Hippocampal formation (tissue), 2 donors: ENCODE measurements at regions not wholly inside any gene's neighbourhood (a gene's known extent, or its start where the extent isn't known, plus 50 kb on each side); places are given as distances from the start of the nearest gene placed in this dataset.

Experiments used
- DNase-seq, 2 donors: peaks; one replicate each; lab custom pipeline; 2025; lab: John Stamatoyannopoulos, UW

GRCh38 chr18:7415081-7415894 lies 151.8 kb upstream of the PTPRM start:
- no peak for DNase-seq

- DNase-seq = no peak
Measured at GRCh38 chr18:7417727-7418126, 149.4 kb upstream of the PTPRM start.

- DNase-seq = no peak
Measured at GRCh38 chr18:7429831-7430230, 137.3 kb upstream of the PTPRM start.

DNA sequence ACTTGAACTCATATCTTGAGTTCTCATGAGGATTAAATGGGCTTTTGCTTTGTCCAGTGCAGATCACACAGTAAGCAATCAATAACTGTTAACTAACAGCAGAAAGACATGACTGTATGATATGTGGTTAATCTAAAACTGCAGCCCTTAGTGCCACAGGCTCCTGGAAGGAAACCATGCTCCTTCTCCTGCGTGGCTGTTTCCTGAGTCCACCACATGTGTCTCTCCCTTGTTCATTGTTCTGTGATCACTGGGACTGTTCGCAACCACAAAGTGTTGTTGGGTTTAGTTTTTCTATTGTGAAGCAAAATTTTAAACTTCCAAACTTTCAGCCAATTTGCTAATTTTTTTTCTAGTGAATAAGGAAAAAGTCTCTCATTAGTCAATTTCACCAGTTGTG lies 130.9 kb upstream of the PTPRM start:
- no peak for DNase-seq

GRCh38 chr18:7437870-7438269 lies 129.2 kb upstream of the PTPRM start:
- DNase-seq = no peak

DNA sequence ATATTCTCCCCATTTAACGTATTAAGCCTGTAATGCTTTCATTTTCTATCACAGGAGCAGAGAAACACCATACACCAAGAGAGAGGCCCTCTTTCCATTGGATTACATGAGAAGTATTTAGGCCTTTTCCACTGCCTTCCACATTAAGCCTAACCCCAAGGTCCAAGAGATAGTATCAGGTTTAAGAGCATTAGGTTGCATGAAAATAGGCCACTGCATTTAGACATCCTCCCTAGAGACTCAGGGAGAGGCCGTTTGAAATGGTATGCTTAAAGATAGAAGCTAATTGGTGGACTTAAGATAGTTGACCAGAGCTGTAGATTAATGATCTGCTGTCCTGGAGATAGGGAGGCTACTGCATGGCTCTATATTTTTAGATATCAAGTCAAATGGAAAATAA lies 128.5 kb upstream of the PTPRM start:
- DNase-seq = no peak

DNA sequence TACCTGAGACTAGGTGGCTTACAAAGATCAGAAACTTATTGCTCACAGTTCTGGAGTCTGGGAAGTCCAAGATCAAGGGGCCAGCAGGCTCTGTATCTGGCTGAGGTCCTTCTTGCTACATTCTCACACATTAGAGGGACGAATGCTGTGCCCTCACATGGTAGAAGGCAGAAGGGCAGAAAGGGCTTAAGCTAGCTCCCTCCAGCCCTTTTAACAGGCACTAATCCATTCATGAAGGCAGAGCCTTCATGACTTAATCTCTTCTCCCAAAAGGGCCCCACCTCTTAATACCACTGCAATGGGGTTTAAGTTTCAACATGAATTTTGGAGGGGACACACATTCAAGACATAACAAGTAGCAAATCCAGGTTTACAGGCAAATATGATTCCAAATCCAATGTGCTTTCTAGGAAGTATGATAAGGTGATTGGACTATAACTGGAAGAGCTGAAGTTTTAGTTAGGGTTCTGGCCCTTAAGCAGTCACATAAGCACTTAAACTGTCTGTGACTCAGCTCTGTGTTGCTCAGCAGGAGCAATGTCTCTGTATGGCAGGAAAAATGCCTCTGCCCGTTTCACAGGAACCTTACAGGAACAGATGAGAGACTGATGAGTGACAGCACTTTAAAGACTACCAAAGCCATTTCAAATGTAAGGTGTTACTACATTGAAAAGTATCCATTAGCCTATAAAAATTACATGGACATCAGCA lies 119.6 kb upstream of the PTPRM start:
- no peak for DNase-seq

DNA sequence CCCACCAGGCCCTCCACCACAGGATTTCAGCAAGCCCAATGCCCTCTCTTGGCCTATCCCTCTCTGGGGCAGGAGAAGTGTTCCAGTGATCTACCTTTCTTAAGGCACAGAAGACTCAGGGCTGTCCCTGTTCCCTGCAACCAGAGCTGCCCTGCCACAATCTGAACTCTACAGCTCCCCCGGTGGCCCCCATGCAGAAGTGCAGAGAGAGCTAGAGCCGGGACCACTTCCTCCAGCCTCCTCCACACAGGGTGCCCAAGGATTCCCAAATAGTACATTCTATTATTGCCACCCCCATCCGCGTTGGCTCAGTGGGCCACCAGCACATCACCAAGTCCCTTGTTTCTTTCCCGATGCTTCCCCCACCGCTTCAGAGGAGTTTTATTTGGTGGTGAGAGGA lies 114.8 kb upstream of the PTPRM start:
- no peak for DNase-seq

GRCh38 chr18:7454429-7454828 lies 112.7 kb upstream of the PTPRM start:
- DNase-seq = no peak

DNA sequence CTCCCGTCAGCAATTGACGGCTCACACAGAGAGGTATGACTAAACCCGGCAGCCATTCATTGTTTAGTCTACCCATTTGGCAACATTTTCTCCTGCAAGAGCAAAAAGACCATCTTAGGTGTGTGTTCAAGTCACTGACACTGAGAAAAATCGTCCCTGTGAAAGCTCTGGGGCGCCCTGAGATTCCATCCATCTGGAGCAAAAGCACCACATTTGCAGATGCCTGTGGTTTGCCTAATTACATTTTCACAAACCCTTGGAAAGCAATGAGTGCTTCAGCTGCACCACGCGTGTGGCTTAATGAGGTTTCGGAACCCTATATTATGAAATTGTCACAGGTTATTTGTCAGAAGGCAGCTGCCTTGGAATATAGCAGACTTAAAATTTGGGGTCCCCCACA lies 110.7 kb upstream of the PTPRM start:
- no peak for DNase-seq

- DNase-seq = no peak
Measured at GRCh38 chr18:7457262-7457661, 109.9 kb upstream of the PTPRM start.

DNA sequence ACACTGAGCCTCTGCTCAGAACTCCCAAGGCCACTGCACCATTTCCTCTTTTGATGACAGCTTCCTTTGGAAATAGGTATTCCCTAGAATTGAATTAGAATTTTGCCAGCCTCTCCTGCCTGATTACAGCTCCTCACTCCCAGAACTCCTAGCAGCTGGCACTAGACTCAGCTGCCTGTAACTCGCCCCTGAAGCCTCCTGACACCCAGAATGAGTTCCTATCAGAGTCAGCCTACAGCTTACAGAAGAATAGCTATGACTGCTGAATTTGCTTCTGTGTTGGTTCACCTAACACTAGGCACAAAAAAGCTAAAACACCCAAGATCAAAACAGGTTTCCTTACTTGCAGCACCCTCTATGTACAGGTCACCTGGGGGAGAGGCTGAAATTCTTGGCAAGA lies 108.2 kb upstream of the PTPRM start:
- no peak for DNase-seq

DNA sequence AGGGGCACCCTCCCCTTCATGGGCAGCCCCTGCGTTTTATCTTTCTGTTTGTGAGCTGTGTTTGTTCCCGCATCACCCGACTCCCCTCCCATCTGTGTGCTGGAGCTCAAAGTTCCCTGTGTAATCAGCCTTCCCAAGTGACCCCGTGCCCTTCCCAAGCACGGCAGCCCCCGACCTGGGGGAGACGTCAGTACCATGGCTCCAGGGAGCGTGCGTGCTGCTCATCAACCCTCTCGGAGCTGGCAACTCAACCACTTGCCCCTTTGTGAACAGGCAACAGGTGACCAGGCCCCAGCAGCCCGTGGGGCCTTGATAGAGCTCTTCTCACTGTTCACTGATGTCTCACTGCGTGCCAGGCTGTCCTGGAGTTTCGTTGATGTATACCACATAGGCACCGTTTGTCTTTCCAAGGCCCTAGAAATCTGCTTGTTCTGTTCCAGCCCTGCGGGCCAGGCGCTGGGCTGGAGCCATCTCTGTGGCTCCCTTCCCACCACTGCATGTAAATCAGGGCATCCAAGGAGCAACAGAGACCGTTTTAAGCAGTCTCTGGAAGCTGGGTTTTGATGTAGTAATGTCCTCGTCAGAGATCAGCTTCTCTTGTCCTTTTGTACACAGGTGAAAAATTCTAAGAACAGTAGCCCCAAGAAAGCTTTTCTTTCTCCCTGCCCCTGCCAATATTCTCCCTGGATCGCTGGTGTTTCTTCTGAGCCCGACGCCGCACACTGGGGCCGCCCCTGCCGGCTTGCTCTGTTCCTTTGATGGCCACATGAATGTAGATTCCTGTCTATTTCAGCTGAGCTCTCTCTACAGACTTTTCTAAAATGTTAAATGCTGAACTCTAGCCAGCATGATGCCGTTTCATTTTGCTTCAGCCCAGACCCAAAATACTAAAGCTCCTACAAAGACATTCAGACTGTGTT lies 107.0 kb upstream of the PTPRM start:
- DNase-seq = peak; percentile 46 to 49

DNA sequence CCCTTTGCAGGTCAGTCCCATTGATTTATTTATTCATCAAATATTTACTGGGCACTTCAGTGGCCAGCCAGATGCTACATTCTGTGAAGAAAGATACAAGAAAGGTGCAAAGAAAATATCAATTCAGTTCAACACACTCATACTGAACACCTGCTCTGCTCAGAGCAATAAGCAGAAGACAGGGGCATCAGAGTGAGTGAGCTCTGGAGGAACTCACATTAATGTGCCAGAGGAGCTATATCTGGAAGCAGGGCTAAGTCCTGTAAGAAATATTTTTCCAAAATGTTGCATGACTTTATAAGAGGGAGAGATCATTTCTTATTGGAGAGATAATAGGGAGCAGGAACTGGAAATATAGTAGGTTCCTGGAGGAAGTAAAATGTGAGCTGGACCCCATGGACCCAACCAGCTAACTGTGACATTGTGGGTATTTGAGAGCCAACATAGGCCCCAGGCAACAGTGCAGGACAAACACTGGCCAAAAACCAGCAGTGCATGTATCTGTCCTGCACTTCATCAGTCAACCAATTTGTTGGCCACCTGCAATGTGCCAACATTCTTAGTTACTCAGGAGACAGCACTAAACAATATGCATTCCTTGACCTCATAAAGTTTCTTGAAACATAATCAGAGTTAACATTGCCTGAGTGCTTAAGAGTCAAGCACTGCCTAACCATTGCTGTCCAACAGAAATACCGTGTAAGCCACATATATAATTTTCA lies 102.7 kb upstream of the PTPRM start:
- DNase-seq = no peak

GRCh38 chr18:7466190-7466589 lies 100.9 kb upstream of the PTPRM start:
- no peak for DNase-seq

DNA sequence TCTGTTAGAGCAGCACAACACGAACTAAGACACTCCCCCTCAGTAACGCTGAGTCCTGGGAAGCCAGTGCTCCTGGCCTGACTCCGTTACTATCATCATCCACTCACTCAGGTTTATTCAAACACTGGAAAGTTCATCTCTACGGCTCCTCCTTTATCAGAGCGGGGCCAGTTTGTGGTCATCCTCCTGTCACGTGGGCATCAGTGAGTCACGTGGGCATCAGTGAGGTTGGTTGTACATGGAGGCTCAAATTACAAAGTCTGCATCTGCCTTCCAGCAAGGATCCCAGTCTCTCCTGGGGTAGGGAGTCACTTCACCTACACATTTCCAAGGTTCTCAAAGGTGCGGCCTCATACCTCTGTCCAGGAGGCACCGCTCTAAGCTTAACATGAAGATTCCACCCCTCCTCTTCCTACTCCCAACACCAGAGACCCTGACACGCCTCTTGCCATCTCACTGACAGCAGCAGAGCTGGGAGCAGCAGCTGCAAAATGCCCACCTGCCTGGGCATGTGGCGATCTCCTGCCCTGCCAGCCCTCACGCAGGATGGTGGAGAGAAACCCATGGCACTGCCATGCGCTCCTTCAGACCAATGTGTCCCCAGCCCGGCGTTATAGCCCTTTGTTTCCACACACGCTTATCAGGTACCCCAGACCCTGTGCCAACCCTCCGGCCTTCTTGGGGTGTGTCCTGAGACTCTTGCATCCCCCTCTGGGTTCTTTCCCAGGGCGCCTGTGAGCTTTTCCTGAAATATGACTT lies 99.2 kb upstream of the PTPRM start:
- DNase-seq = no peak

DNA sequence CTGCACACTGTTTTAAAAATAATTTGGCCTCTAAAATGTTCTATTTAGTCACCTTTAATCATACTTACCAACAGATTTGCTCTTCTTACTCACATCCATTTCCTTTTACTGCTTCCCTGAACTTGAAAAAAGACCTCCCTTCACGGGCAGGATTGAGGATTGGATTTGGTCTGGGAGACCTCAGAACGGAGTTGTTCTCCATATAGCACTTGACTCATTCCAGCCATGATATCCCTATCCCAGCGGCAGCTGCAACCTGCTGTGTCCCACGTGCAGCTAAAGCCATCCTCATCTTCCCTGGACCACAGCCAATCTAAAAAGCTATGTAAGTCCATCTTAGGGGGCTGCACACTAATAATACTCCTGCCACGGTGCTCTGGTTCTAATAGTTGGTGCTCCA lies 97.0 kb upstream of the PTPRM start:
- no peak for DNase-seq

- DNase-seq = no peak
Measured at GRCh38 chr18:7470503-7470902, 96.6 kb upstream of the PTPRM start.

DNA sequence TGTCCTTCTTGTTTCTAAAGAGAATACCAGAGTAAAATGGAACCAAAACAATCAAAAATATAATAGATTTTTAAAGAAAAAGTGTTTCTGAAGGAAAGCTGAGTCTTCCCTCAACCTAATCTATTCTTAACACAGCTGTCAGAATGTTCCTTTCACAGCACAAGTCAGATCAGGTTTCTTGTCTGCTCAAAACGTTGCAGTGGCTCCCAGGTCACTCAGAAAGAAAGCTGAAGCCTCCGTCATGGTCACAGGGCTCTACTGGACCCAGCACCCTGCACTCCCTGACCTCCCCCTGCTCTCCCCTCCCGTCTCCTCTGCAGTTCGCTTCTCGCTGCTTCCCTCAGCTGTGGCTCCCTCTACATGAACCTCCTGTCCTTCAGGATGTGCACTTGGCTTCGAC lies 90.7 kb upstream of the PTPRM start:
- no peak for DNase-seq

DNA sequence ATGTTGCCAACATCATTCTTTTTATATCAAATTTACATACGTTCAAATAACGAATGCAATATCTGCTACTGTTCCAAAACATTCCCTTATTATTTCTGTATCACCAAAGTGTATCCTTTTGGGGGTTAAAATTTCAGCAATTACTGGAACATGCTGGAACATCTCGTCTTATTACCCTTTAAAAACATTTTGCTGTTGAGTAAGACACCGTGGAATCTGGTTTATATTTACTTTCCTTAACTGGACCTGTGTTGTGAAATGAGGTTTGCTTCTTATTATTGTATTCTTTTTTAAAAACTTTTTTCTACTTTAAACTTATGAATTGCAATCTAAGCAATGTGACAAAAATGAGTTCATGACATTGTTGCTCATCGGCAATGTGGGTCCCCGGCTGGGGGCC lies 87.4 kb upstream of the PTPRM start:
- no peak for DNase-seq

DNA sequence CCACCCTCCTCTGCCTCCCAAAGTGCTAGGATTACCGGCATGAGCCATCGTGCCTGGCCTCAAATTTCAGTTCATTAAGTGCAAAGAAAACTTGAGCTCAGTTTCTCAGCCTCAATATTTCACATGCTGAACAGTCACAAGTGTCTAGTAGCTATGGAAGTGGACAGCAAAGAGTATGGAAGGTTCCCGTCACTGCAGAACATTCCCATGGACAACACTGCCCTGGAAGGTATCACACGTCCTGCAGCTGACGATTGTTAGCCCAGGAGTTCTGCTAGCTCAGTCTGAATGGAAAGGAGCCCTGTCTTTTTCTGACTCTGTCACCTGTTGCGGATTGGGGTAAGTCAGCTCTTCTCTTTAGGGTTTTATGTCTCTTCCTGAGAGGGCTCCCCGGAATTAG lies 86.2 kb upstream of the PTPRM start:
- DNase-seq = no peak
